Activated CD4-positive, alpha-beta memory T cell treated with anti-CD3 and anti-CD28 coated beads, Interleukin-2, amount 10 ng/mL, durations not matched to agents 7 days and 5 days (primary cell): ENCODE measurements at regions not wholly inside any gene's neighbourhood (a gene's known extent, or its start where the extent isn't known, plus 50 kb on each side); places are given as distances from the start of the nearest gene placed in this dataset.

Source experiments
- CTCF ChIA-PET: fragments of 350-600 bp; sonication (Branson Sonifier 250); formaldehyde crosslinking; loops from one replicate; lab custom pipeline; 2021; ENCODE audit warnings: antibody characterized with exemption, inconsistent platforms; lab: Charles Lee
- POLR2A ChIA-PET: fragments of 350-600 bp; sonication (Branson Sonifier 250); formaldehyde crosslinking; loops from one replicate; lab custom pipeline; 2021; ENCODE audit warnings: antibody characterized with exemption; lab: Charles Lee
- DNase-seq: peaks from one replicate; pipeline ENCODE4 v3.0.0-alpha.2; 2020
- H3K27ac Mint-ChIP-seq: one replicate; pipeline ENCODE4 v1.8.0; 2021; ENCODE audit warnings: mild to moderate bottlenecking, mixed read lengths
- H3K27me3 Mint-ChIP-seq: one replicate; pipeline ENCODE4 v1.8.0; 2021; ENCODE audit warnings: mixed read lengths
- H3K36me3 Mint-ChIP-seq: one replicate; pipeline ENCODE4 v1.8.0; 2021; ENCODE audit warnings: low read depth, mixed read lengths
- H3K4me1 Mint-ChIP-seq: one replicate; pipeline ENCODE4 v1.8.0; 2021; ENCODE audit warnings: mixed read lengths
- H3K4me3 Mint-ChIP-seq: one replicate; pipeline ENCODE4 v1.8.0; 2021; ENCODE audit warnings: mild to moderate bottlenecking, mixed read lengths
- H3K9me3 Mint-ChIP-seq: one replicate; pipeline ENCODE4 v1.8.0; 2021; ENCODE audit warnings: mixed read lengths

DNA sequence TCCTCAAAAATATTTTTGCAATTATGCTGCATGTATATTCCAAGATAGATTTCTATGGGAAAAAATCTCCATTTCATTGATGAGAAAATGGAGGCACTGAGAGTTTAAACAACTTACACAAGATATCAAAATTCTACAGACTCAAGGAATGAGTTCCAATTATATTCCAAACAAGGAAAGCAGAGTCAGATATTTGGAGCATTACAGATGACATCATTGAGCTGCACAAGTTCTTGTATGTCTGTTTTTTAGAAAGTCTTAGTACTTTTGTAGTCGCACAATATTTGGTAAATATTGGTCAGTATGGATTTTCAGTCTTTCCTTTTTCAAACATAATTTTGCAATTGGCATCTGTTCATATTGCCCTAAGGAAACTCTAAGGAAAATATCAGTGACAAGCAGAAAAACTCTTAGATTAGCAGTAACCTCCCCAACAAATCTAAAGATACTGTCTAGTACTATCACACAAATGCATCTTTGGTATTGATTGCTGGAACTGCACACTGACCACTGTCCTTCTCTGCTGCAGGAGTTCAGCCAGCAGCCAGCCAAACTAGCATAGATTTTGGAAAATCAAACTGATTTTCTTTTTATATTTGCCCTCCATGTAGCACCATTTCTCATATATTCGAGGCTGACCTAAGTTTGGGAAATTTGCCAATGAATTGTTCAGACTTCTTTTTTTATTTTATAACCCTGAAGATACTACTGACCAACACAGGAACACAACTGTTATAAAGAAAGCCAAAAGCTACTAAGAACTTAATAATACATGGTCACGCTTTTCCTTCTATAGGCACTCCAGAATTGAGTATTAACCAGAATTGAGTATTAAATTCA is 51.7 kb upstream of the TBX18 start:
- Mint-ChIP-seq H3K27me3 (no peaks in the 10 kb centered on the region), H3K4me3 (no peak overlapping the region), H3K4me1 (no peaks in the 10 kb centered on the region), H3K9me3 (no peaks in the 10 kb centered on the region), H3K36me3 (no peaks in the 10 kb centered on the region), H3K27ac (no peak overlapping the region)
- no peak for DNase-seq
- ChIA-PET POLR2A (no interaction called here), CTCF (no interaction called here)
